HG02870 (cell line): ENCODE measurements at regions not wholly inside any gene's neighbourhood (a gene's known extent, or its start where the extent isn't known, plus 50 kb on each side); places are given as distances from the start of the nearest gene placed in this dataset.

ENCODE experiments used
- ATAC-seq: cut with Tn5 transposase; IDR thresholded peaks from one replicate; pipeline ENCODE4 v1.9.1; 2021; ENCODE audit warnings: mild to moderate bottlenecking, moderate library complexity; ENCODE audit not compliant: unreplicated experiment

DNA sequence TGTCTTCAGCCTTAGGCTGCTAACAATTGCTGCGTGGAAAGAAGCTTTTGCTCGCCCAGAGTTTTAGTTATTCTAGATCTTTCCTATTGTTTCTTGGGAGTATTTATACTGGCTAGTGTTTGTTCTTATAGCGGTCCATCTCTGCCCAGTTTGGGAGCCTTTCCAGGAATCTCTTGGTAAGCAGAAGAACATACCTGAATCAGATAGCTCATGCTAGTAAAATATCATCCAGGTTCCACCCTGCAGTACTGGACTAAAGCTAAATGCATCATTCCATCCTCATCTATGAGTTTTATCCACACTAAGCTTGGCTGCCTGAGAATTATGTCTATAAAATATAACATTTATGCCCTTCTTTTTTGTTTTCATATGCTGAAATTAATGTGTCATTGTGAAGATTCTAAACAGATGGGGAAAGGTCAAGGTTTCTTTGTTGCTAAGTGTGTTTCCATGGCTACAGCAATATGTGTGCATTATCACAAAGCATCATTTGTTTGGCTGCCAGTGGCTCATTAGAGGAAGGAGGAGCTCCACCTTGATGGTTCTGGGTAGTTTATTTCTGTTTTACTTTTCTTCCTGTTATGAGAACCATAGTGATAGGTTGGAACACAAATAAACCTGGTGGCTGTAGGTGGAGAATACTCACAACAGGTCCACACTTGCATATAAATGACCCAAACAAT is 182.8 kb downstream of the PIK3C3 start:
- ATAC-seq = no peak

DNA sequence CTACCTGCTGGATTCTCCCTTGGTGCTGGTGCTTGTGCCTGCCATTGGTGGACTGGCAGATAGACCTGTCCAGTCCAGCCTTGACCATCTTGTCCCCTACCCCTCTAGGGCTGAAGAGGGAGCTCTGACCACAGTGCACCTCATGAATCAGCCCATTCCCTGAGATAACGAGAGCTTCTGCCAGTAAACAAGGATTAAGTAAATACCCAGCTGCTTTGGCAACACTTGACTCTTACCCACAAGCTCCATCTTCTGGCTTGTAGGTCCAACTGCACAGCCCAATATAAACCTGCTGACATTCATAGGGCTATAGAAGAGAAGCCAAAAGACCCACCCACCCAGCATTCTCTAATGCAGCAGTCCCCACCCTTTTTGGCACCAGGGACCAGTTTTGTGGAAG is 186.4 kb downstream of the PIK3C3 start:
- ATAC-seq = no peak

DNA sequence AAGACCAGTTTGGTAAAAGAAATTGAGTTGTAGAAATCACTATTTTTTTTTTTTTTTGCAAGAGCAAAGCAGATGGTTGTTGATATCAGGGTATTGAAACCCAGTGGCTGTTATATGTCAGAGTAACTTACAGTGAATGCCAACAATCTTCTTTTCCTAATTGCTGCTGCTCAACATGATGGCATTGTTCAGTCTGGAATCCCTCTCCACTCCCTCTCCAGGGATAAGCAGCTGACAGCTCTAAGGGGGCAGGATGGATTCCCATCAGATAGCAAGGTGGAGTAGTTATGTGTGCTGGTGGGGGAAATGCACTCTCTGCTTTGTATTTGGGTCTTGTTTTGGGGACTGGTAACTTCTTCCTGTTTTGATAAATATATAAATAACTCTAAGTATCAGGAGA is 200.0 kb downstream of the PIK3C3 start:
- ATAC-seq = no peak

DNA sequence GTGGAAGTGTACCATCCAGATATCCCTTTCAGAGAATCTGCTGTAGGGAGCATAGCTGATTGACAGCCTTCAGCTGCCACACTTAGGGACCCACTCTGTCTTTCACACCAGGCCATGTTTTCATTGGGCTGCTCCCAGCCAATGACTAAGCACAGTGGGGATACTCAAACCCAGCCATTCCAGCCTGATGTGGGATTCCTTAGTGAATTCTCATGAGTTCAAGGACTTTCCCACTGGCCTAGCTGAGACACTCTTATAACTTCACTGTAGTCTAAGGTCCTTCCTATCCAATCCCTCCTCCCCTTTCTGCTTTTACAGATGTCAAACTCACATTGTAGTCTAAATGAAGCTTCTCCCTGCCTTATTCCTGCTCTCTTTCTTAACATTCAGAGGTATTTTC is 201.2 kb downstream of the PIK3C3 start:
- no peak for ATAC-seq

DNA sequence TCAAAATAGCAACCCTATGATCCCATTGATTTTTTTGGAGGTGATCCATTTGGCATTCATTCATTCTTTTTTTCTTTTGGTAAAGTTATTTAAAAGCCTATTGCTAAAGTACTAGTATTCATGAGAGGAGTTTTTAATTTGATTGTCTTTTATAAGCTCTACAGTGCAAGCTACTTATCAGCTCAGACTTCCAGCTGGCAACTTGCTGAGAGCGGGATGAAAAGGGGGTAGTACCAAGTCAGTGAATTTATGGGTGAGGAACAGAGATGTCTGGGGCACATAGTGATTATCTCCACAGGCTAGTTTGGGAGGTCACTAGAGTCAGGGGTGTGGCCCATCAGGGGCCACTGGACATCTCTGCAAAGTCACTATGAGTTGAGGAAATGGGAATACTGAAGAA is 202.4 kb downstream of the PIK3C3 start:
- ATAC-seq = no peak

DNA sequence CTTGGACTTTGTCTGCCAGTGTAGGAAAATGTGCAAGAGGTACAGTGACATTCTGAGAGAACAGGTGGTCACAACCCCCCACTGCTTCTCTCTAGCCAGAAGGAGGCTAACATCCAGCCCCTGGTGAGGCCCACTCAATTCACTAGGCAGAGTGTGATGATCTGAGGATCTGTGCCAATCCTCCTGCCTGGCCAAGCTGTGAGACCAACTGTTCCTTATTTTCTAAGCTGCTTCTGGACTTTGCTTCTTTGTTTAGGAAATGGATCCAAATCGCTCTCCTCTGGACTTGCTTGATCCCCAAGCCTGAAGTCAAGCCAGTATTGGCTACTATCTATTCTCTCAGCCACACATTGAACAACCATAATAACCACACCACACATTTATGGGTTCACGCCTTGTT is 202.8 kb downstream of the PIK3C3 start:
- no peak for ATAC-seq

DNA sequence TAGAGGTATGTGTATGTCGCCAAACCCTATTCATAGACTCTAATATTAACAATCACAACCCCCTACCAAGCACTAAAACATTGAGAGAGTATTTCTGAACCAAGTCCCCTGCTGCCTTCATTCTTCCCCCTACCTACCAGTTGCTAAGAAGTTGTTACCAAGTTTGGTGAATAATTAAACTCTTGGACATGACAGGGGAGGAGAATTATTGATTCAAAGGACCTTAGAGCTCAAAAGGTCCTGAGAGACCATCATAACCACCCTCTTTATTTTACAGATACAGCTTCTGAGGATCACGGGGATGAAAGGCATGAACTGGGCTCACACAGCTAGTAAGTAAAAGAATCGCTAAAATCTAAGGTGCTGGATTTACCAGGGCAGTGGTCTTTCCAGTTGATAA is 204.1 kb downstream of the PIK3C3 start:
- no peak for ATAC-seq

DNA sequence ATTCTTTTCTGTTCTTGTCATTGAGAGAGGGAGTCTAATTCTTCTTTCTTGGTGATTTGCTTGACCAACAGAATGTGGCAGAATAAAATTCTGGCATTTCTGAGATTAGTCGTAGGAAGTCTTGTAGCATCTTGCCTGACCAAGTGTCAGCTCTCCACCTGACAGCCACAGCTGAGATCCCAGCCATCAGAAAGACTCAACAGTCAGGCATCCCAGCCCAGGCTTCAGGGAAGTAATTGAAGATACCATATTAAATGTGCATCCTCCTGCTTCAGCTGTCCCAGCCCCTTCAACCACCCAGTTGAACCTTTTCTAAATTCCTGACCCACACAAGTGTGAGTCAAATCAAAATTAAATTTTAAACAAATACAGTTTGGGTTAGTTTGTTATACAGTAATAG is 208.3 kb downstream of the PIK3C3 start:
- no peak for ATAC-seq

DNA sequence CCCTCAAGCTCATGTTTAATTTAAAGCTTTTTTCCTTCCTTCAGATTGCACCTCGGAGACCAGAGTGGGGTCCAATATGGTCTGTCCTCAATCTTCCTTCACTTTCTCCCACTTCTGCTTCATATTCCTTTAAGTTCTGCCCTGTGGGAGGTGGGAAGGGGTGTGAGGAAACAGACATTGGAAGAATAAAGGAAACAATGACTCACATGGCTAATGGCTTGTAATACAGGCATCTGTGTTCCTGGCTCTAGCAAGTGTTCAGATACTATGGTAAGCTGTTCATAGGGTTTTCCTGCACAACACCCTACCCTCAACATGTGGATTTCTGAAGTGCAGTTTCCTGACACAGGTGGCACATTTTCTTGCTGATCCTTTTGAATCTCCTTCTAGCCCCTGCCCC is 209.5 kb downstream of the PIK3C3 start:
- ATAC-seq = no peak

DNA sequence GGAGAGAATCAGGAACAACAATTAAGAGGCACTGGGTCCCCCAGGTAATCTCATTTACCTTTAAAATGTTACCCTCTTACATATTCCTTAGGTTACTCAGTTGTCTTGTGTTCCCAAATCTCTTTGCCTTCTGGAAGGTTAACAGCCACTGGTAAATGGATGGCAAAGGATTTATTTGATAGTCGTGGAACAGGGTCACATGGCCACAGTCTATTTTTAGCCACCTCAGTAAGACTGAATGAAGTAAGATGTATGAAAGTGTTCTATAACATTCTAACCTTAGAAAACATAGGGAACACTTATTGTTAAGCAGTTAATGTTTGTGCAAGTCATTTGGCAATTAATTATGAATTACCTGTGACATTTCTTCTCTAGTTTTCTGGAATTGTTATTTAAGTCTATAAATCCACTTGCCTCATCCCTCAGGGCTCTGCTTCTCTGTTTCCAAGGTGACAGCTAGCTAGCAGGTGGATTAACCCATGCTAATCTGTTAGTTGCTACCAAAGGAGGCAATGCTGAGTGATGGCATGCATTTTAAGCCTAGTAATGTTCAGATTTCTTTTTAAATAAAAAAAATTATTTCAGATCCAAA is 211.0 kb downstream of the PIK3C3 start:
- no peak for ATAC-seq

DNA sequence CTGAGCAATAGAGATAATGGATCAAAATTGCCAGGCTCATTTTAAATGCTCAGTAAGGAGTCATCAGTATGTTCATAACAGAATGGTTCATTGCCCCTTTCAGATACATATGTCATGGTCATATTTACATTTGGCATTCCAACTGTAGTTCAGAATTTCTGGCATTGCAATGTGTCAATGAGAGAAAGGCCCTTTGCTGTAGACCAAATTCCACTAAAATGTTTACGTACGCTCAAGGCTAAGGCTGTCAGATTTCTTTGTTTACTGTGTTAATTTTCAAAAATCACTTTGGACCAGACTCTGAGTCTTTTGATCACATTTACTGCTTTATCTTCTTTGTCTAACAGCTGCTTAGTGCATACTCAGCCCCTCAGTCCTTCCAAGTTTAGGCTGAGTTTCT is 213.5 kb downstream of the PIK3C3 start:
- no peak for ATAC-seq

DNA sequence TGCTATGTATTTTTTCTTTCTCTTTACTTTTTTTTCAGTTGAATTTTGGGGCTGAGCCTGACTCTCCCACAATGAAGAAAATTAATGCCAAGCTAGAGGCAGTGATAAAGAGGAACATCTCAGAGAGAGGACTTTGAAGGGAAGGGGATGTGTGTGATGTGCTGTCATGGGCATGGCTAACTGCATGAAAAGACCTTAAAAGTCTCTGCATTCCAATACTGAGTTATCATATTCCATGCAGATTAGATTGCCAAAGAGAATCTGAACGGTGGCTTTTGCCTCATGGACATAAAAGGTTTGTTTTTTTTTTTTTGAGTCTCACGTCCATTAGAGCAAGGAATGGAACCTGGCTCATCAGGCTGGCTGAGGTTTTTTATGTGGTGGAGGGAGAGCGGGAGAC is 213.9 kb downstream of the PIK3C3 start:
- ATAC-seq = no peak

DNA sequence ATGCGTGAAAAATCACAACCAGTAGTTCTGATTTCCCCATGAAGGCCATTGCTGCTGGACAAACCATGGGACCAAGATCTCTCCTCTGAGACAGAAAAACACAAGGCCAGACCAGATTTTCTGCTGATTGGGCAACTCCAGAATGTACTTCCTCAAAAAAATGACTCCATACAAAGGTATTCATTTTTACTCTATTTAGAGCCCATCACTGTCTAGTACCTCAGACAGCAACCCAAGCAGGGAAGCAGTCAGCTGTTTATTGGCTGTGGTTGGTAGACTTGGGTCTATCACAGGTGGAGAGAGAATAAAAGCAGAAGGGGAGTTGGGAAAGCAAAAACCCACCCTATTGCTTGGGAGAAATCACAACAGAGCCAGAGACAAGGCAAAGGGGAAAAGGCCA is 219.9 kb downstream of the PIK3C3 start:
- ATAC-seq = no peak

DNA sequence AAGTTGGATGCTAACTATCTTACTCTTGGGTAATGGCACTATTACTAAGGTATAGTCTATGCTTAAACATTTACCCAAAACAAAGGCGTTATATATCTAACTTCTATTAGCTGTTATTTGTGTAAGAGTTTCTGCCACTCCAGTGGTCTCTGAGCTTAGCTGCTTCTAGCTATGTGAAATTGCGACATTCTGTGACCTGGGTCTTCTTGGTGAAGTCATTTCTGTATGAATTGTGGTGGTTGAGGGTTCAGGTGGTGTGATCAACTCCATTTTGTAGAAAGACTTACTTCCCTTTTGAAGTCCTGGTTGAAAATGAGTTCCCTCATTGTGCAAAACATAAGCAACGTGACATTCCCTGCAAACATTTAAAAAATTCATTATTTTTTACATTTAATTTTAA is 221.6 kb downstream of the PIK3C3 start:
- no peak for ATAC-seq

DNA sequence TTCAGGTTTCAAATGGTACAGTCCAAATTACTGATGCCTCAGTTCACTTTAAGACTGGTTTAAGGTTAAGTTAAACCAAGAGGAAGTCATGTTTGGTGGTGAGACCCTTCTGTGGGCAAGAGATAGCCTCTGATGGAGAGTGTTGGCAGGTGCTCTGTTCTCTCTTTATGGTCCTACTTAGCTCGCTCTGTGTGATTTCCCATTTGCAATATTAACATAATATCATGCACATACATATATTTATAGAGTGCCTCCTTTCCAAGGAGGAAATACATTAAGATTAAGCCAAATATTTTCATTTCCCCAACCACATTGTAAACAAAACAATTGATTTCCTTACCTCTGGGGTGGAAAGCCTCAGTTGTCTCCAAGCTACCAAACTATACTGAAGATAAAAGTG is 222.4 kb downstream of the PIK3C3 start:
- ATAC-seq = no peak

DNA sequence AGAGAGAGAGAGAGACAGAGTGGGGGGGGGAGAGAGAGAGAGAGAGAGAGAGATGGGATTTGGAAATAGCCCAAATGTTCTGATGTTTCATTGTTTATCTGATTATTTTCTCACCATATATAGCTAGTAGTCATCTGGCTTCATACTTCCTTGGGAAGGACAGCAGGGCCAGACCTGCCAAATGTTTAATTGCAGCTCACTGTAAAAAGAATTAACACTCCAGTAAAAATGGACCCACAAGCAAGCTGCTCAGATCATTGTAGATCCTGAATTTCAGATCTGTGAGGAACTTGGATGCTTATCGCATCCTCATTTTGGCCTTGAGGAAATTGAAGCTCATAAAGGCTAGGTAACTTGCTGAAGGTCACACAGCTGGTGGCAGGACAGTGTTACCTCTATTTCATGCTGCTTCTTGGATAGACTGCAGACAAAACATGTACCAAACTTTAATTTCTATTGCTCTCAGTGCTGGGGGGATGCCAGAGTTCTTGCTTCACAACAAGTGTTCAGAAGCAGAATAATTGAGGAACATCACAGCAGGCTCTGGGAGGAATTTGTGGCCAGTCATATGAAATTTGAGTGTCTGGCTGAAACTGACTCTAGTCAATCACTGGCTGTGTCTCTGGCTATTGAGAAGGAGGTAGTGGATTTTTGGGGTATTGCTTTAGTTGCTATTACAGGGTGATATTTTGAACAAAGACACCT is 223.5 kb downstream of the PIK3C3 start:
- no peak for ATAC-seq

DNA sequence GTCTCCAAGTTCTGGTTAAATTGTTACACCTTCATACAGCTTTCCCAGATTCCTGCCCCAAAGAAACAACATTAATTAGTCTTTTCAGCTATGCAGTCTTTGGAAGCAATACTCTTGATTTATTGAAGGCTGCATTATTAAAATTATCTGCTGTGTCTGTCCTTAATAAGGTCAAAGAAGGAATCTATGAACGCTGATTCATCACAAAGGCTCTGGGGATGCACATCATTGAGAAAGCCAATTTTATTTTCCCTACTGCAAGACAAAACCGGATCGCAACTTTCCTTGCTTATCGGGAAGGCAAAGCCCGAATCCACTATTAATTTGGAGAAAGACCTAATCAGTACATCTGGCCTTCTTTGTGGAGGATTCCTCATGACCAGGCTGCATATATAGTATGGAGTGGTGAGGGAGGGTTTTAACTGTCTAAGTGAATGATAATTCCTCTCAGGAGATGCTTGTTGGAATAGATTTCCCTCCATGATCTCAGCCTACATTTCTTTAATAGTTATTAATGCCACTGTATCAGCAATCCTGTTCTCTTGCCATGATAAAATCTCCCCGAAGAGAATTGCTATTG is 224.6 kb downstream of the PIK3C3 start:
- no peak for ATAC-seq

DNA sequence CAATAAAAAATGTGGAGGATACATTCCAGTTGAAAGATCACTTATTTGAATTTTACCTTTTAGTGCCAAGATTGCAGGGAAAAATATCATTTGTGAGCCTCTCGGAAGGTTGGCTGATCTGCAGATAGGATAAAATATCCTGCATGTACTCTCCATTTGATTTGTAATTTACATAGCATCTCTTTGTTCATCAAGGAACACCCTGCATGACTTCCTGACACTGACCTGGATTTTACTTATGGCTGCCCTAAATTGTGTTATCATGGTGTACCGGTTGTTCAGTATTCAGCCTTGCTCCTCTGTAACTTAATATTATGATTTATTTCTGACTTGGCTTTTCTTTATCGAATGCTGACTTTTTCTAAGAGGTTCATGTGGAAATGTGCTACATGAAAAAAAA is 226.4 kb downstream of the PIK3C3 start:
- no peak for ATAC-seq

DNA sequence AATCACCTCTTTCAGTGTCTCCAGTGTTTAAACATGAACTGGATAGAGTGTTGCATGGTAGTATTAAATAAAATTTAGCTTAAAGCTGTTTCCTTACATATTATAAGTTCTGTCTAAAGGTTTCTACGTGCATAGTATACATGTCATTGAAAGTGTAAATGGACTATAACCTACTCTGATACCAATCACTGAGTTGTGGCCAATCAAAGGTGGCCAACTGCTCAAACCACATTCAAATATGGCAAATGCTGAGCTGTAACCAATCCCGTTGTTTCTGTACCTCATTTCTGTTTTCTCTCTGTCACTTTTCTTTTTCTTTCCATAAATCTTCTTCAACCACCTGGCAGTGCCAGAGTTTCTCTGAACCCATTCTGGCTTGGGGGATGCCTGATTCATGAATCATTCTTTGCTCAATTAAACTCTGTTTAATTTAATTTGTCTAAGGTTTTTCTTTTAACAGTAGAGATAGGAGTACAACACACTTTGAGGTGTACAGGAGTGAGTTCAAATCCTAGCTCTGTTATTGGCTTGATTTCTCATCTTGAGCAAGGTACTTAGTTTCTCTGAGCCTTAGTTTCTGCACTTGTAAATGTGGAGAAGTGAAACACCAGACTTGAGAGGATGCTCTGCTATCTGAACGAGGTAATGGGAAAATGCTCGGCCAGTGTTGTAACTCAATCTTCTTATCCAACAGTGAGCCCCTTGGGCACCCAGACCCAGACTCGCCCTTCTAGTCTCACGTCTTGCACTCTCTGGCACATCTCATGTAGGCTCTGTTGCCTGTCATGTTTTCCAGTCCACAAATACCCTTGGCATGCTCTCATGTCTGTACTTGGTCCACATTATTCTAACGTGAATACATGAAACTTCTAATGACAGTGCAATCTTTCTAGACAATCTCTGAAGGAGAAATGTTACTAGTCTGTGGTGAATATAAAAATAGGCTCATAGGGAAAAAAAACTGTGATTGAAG is 228.0 kb downstream of the PIK3C3 start:
- no peak for ATAC-seq

DNA sequence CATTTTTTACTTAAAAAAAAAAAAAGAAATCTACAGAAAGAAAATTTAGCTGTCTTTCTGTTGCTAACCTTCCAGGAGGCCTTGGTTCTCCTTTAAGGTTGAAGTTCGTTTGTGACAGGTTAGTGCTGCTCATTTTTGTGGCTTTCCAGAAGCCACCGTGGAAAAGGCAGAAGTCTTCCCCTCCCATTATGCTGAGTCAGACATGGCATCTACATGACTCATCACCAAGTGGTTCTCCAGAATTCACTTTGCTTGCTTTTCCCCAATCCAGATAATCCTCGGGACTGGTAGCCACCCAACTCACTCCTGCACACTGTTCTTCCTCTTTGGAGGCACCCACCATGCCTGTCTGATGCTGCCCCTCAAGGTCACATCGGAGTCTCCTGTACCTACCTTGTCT is 228.7 kb downstream of the PIK3C3 start:
- no peak for ATAC-seq
